CD4-positive, alpha-beta T cell (primary cell): ENCODE measurements at regions not wholly inside any gene's neighbourhood (a gene's known extent, or its start where the extent isn't known, plus 50 kb on each side); places are given as distances from the start of the nearest gene placed in this dataset.

Experiments used
- ATAC-seq: fragments of 200-7000 bp; cut with Tn5 transposase; one replicate; pipeline ENCODE4 v1.10.0; 2022; ENCODE audit warnings: mild to moderate bottlenecking; ENCODE audit not compliant: poor library complexity
- CTCF ChIA-PET: fragments of 350-600 bp; sonication (Branson Sonifier 250); formaldehyde crosslinking; loops from one replicate; lab custom pipeline; 2021; ENCODE audit warnings: antibody characterized with exemption, inconsistent platforms; lab: Charles Lee
- POLR2A ChIA-PET: fragments of 350-600 bp; sonication (Branson Sonifier 250); formaldehyde crosslinking; loops from one replicate; lab custom pipeline; 2021; ENCODE audit warnings: antibody characterized with exemption, inconsistent platforms; lab: Charles Lee
- DNase-seq, 14 experiments: peaks; one replicate each; pipeline ENCODE4 v3.0.0-alpha.2; 2013 to 2020; ENCODE audit warnings: mixed read lengths in 2 of 14
- H3K27ac ChIP-seq, 2 donors: one replicate each; pipeline versions ENCODE4 v1.5.1 to v1.7.0; 2013; ENCODE audit warnings: low read length in 2 of 2, low read depth in 1 of 2, mild to moderate bottlenecking in 1 of 2
- H3K27me3 ChIP-seq, 2 experiments: 1 replicate in 1 of 2; 2 replicates in 1 of 2; pipeline versions ENCODE4 v1.6.1 to v1.7.0; 2013; ENCODE audit warnings: low read length in 2 of 2, control low read depth in 1 of 2, mild to moderate bottlenecking in 1 of 2, moderate library complexity in 1 of 2; ENCODE audit not compliant: insufficient read depth in 2 of 2, control insufficient read depth in 1 of 2
- H3K36me3 ChIP-seq: one replicate; pipeline ENCODE4 v1.6.1; 2013; ENCODE audit warnings: low read length, control low read depth; ENCODE audit not compliant: insufficient read depth
- H3K4me1 ChIP-seq: one replicate; pipeline ENCODE4 v1.6.1; 2013; ENCODE audit warnings: low read length, control low read depth; ENCODE audit not compliant: insufficient read depth
- H3K4me3 ChIP-seq: one replicate; pipeline ENCODE4 v1.5.1; 2013; ENCODE audit warnings: mild to moderate bottlenecking, low read length, moderate library complexity
- H3K9me3 ChIP-seq, 2 experiments: 1 replicate in 1 of 2; 2 replicates in 1 of 2; pipeline versions ENCODE4 v1.6.1 to v1.7.0; 2013; ENCODE audit warnings: low read length in 2 of 2, mild to moderate bottlenecking in 2 of 2, control low read depth in 1 of 2, moderate library complexity in 1 of 2; ENCODE audit not compliant: control insufficient read depth in 1 of 2, insufficient read depth in 1 of 2
- H3K27ac Mint-ChIP-seq: one replicate; pipeline ENCODE4 v1.8.0; 2020; ENCODE audit warnings: mixed read lengths
- H3K27me3 Mint-ChIP-seq: one replicate; pipeline ENCODE4 v1.8.0; 2021; ENCODE audit warnings: mixed read lengths
- H3K36me3 Mint-ChIP-seq: one replicate; pipeline ENCODE4 v1.8.0; 2021; ENCODE audit warnings: low read depth, mixed read lengths
- H3K4me1 Mint-ChIP-seq: one replicate; pipeline ENCODE4 v1.8.0; 2021; ENCODE audit warnings: low read depth, mixed read lengths
- H3K4me3 Mint-ChIP-seq: one replicate; pipeline ENCODE4 v1.8.0; 2020; ENCODE audit warnings: mild to moderate bottlenecking, mixed read lengths
- H3K9me3 Mint-ChIP-seq: one replicate; pipeline ENCODE4 v1.8.0; 2020; ENCODE audit warnings: mixed read lengths
- CTCF ChIP-seq: fragments of 200-600 bp; IDR thresholded peaks from one replicate; pipeline ENCODE4 v1.8.0; 2022; ENCODE audit warnings: antibody characterized with exemption, mild to moderate bottlenecking
- intact Hi-C, 2 experiments: fragments of 100-400 bp; cut with DNase I in 1 of 2; cut with micrococcal nuclease in 1 of 2; formaldehyde crosslinking; loops; one replicate each; pipeline versions ENCODE4 v1.15.1 to v1.9.0; 2023 to 2025; cut with DNase I, micrococcal nuclease

- H3K27me3 ChIP-seq, result no peaks in the 10 kb centered on the region
- H3K4me1 Mint-ChIP-seq, result no peaks in the 10 kb centered on the region
- H3K27ac Mint-ChIP-seq, result no peak overlapping the region
- H3K4me1 ChIP-seq, result no peaks in the 10 kb centered on the region
- POLR2A ChIA-PET, result no interaction called here
- TF ChIP-seq CTCF, result no peak
- intact Hi-C loops, result no loop called here
- no peak overlapping the region for H3K4me3 Mint-ChIP-seq
- no peaks in the 10 kb centered on the region for H3K36me3 Mint-ChIP-seq
- H3K9me3 Mint-ChIP-seq, result peaks cover 8% of the 10 kb centered on the region
- H3K9me3 ChIP-seq, result no peaks in the 10 kb centered on the region
- ATAC-seq, result no peak
- H3K27me3 Mint-ChIP-seq, result no peaks in the 10 kb centered on the region
- no peaks in the 10 kb centered on the region for H3K36me3 ChIP-seq
- no peak overlapping the region for H3K4me3 ChIP-seq
- CTCF ChIA-PET, result no interaction called here
- H3K27ac ChIP-seq, result no peak overlapping the region
- DNase-seq, result no peak
Observed at GRCh38 chr3:76181213-76181612, 395.9 kb upstream of the ZNF717 start.

GRCh38 chr3:76198086-76198485 is 412.7 kb upstream of the ZNF717 start:
- no peaks in the 10 kb centered on the region for H3K27me3 Mint-ChIP-seq
- H3K27ac Mint-ChIP-seq, result no peak overlapping the region
- ChIA-PET CTCF (no interaction called here), POLR2A (no interaction called here)
- no peak for DNase-seq
- Histone ChIP-seq H3K27ac (no peak overlapping the region), H3K27me3 (no peaks in the 10 kb centered on the region), H3K9me3 (peaks cover 4% of the 10 kb centered on the region in 2 experiments), H3K4me3 (no peak overlapping the region), H3K4me1 (no peaks in the 10 kb centered on the region), H3K36me3 (no peaks in the 10 kb centered on the region)
- intact Hi-C loops, result no loop called here
- ATAC-seq, result no peak
- H3K4me3 Mint-ChIP-seq, result no peak overlapping the region
- no peaks in the 10 kb centered on the region for H3K36me3 Mint-ChIP-seq
- no peaks in the 10 kb centered on the region for H3K4me1 Mint-ChIP-seq
- no peak for TF ChIP-seq CTCF
- peaks cover 19% of the 10 kb centered on the region for H3K9me3 Mint-ChIP-seq

- H3K9me3 Mint-ChIP-seq, result peaks cover 19% of the 10 kb centered on the region
- no peak overlapping the region for H3K4me3 ChIP-seq
- H3K36me3 ChIP-seq, result no peaks in the 10 kb centered on the region
- no peaks in the 10 kb centered on the region for H3K4me1 ChIP-seq
- ATAC-seq (no peak), DNase-seq (no peak)
- no peak overlapping the region for H3K27ac Mint-ChIP-seq
- TF ChIP-seq CTCF, result no peak
- ChIA-PET POLR2A (no interaction called here), CTCF (no interaction called here)
- no peak overlapping the region for H3K4me3 Mint-ChIP-seq
- intact Hi-C loops, result no loop called here
- H3K27ac ChIP-seq, result no peak overlapping the region
- H3K9me3 ChIP-seq, result peaks cover 4% of the 10 kb centered on the region in 2 experiments
- H3K36me3 Mint-ChIP-seq, result no peaks in the 10 kb centered on the region
- no peaks in the 10 kb centered on the region for H3K27me3 ChIP-seq
- no peaks in the 10 kb centered on the region for H3K27me3 Mint-ChIP-seq
- H3K4me1 Mint-ChIP-seq, result no peaks in the 10 kb centered on the region
Observed at GRCh38 chr3:76199382-76199781, 414.0 kb upstream of the ZNF717 start.
